ENCODE measurements at regions not wholly inside any gene's neighbourhood (a gene's known extent, or its start where the extent isn't known, plus 50 kb on each side); places are given as distances from the start of the nearest gene placed in this dataset.

GRCh38 chr6:164210783-164211182 lies 796.3 kb downstream of the QKI start:
- peaks cover 0 to 15% (median 0%) of the 10 kb centered on the region in 3 donors for H3K9me3 ChIP-seq
- no peak for TF ChIP-seq POLR2A (IDR thresholded peaks at IDR 0.05)
- TF ChIP-seq CTCF (IDR thresholded peaks at IDR 0.05): no peak
- no peak for TF ChIP-seq POLR2AphosphoS5 (IDR thresholded peaks at IDR 0.05)
- no peak for TF ChIP-seq EP300 (IDR thresholded peaks at IDR 0.05)
- ATAC-seq: no peak
- H3K27me3 ChIP-seq: no peaks in the 10 kb centered on the region
- 85 to 90% methylated on average over 5 of the region's 5 CpGs for WGBS, 2 donors (ENCODE audit: low coverage in 1 of 2)
- H3K27ac ChIP-seq: no peak overlapping the region
- no peaks in the 10 kb centered on the region for H3K36me3 ChIP-seq
- no peaks in the 10 kb centered on the region for H3K4me1 ChIP-seq
- no peak overlapping the region for H3K4me3 ChIP-seq

- no peak overlapping the region for H3K4me3 ChIP-seq
- no peaks in the 10 kb centered on the region for H3K36me3 ChIP-seq
- no peak for ATAC-seq
- no peak overlapping the region for H3K27ac ChIP-seq
- H3K9me3 ChIP-seq: peaks cover 0 to 15% (median 0%) of the 10 kb centered on the region in 3 donors
- H3K4me1 ChIP-seq: no peaks in the 10 kb centered on the region
- 73 to 78% methylated on average over 2 of the region's 2 CpGs for WGBS, 2 donors (ENCODE audit: low coverage in 1 of 2)
- no peaks in the 10 kb centered on the region for H3K27me3 ChIP-seq
- TF ChIP-seq POLR2AphosphoS5 (IDR thresholded peaks at IDR 0.05): no peak
- no peak for TF ChIP-seq EP300 (IDR thresholded peaks at IDR 0.05)
- TF ChIP-seq POLR2A (IDR thresholded peaks at IDR 0.05): no peak
- no peak for TF ChIP-seq CTCF (IDR thresholded peaks at IDR 0.05)
Measured at GRCh38 chr6:164210323-164210722, 795.8 kb downstream of the QKI start.

GRCh38 chr6:164208371-164208770 lies 793.9 kb downstream of the QKI start:
- H3K27ac ChIP-seq: no peak overlapping the region
- no peak for ATAC-seq
- WGBS, 2 donors (ENCODE audit: low coverage in 1 of 2): 62 to 66% methylated on average over 6 to 7 of the region's 8 CpGs
- H3K36me3 ChIP-seq: no peaks in the 10 kb centered on the region
- H3K27me3 ChIP-seq: no peaks in the 10 kb centered on the region
- H3K9me3 ChIP-seq: peaks cover 0 to 10% (median 0%) of the 10 kb centered on the region in 3 donors
- TF ChIP-seq POLR2AphosphoS5 (IDR thresholded peaks at IDR 0.05): no peak
- no peak for TF ChIP-seq CTCF (IDR thresholded peaks at IDR 0.05)
- no peak for TF ChIP-seq POLR2A (IDR thresholded peaks at IDR 0.05)
- no peak for TF ChIP-seq EP300 (IDR thresholded peaks at IDR 0.05)
- H3K4me1 ChIP-seq: no peaks in the 10 kb centered on the region
- H3K4me3 ChIP-seq: no peak overlapping the region

GRCh38 chr6:164206807-164207423 lies 792.4 kb downstream of the QKI start:
- TF ChIP-seq CTCF (IDR thresholded peaks at IDR 0.05) (no peak), POLR2A (IDR thresholded peaks at IDR 0.05) (no peak), POLR2AphosphoS5 (IDR thresholded peaks at IDR 0.05) (no peak), EP300 (IDR thresholded peaks at IDR 0.05) (no peak)
- Histone ChIP-seq H3K4me3 (no peak overlapping the region), H3K27ac (no peak overlapping the region), H3K36me3 (no peaks in the 10 kb centered on the region), H3K9me3 (no peaks in the 10 kb centered on the region), H3K27me3 (no peaks in the 10 kb centered on the region), H3K4me1 (no peaks in the 10 kb centered on the region)
- ATAC-seq: peak; percentile 28
- 100% methylated on average over 1 of the region's 2 CpGs for whole genome bisulfite sequencing, 2 donors (ENCODE audit: low coverage in 1 of 2)

GRCh38 chr6:164200071-164200470 lies 785.6 kb downstream of the QKI start:
- no peaks in the 10 kb centered on the region for H3K36me3 ChIP-seq
- no peak overlapping the region for H3K27ac ChIP-seq
- peaks cover 0 to 7% (median 0%) of the 10 kb centered on the region in 3 donors for H3K4me1 ChIP-seq
- 70 to 71% methylated on average over 1 of the region's 1 CpG for WGBS, 2 donors (ENCODE audit: low coverage in 1 of 2)
- ATAC-seq: no peak
- H3K9me3 ChIP-seq: no peaks in the 10 kb centered on the region
- TF ChIP-seq CTCF (IDR thresholded peaks at IDR 0.05) (no peak), EP300 (IDR thresholded peaks at IDR 0.05) (no peak), POLR2AphosphoS5 (IDR thresholded peaks at IDR 0.05) (no peak), POLR2A (IDR thresholded peaks at IDR 0.05) (no peak)
- no peak overlapping the region for H3K4me3 ChIP-seq
- H3K27me3 ChIP-seq: no peaks in the 10 kb centered on the region
